Karpas-422 (cell line): ENCODE measurements at regions not wholly inside any gene's neighbourhood (a gene's known extent, or its start where the extent isn't known, plus 50 kb on each side); places are given as distances from the start of the nearest gene placed in this dataset.

ENCODE experiments used
- DNase-seq: peaks from one replicate; pipeline ENCODE4 v3.0.0-alpha.2; 2015
- H2AFZ ChIP-seq: fragments of 200-600 bp; sonication (generic); 2 replicates; pipeline ENCODE4 v1.6.1; 2014; ENCODE audit warnings: antibody characterized with exemption, low read length, mixed read lengths
- H3K27ac ChIP-seq: fragments of 200-600 bp; sonication (generic); 2 replicates; pipeline ENCODE4 v1.5.1; 2014; ENCODE audit warnings: mild to moderate bottlenecking, low read length, moderate library complexity
- H3K27me3 ChIP-seq: fragments of 200-600 bp; sonication (generic); 2 replicates; pipeline ENCODE4 v1.6.1; 2014; ENCODE audit warnings: low read length, mixed read lengths
- H3K36me3 ChIP-seq: fragments of 200-600 bp; sonication (generic); 2 replicates; pipeline ENCODE4 v1.6.1; 2014; ENCODE audit warnings: low read length, mixed read lengths; ENCODE audit not compliant: insufficient read depth
- H3K4me1 ChIP-seq: fragments of 200-600 bp; sonication (generic); 2 replicates; pipeline ENCODE4 v1.6.1; 2014; ENCODE audit warnings: mild to moderate bottlenecking, low read length, mixed read lengths
- H3K4me2 ChIP-seq: fragments of 200-600 bp; sonication (generic); 2 replicates; pipeline ENCODE4 v1.6.1; 2014; ENCODE audit warnings: low read length, low read depth, mild to moderate bottlenecking; ENCODE audit not compliant: poor library complexity, severe bottlenecking
- H3K4me3 ChIP-seq: fragments of 200-600 bp; sonication (generic); 2 replicates; pipeline ENCODE4 v1.5.1; 2014; ENCODE audit warnings: mild to moderate bottlenecking, antibody characterized with exemption, low read length, mixed read lengths
- H3K79me2 ChIP-seq: fragments of 200-600 bp; sonication (generic); 2 replicates; pipeline ENCODE4 v1.6.1; 2014; ENCODE audit warnings: mild to moderate bottlenecking, low read length, mixed read lengths
- H3K9ac ChIP-seq: fragments of 200-600 bp; sonication (generic); 2 replicates; pipeline ENCODE4 v1.6.0; 2014; ENCODE audit warnings: low read length
- H3K9me2 ChIP-seq: fragments of 200-600 bp; sonication (generic), shearing (Covaris generic); replicated peaks from 2 replicates; pipeline ENCODE4 v1.6.0; 2014; ENCODE audit warnings: mild to moderate bottlenecking, low read length, moderate library complexity; ENCODE audit not compliant: insufficient read depth
- H3K9me3 ChIP-seq: fragments of 300-700, 200-600 bp; sonication (generic); 2 replicates; pipeline ENCODE4 v1.6.1; 2014; ENCODE audit warnings: low read length, mixed read lengths
- H4K20me1 ChIP-seq: fragments of 200-600 bp; sonication (generic); 2 replicates; pipeline ENCODE4 v1.6.1; 2014; ENCODE audit warnings: mild to moderate bottlenecking, antibody characterized with exemption, low read length, low read depth; ENCODE audit not compliant: insufficient read depth

DNA sequence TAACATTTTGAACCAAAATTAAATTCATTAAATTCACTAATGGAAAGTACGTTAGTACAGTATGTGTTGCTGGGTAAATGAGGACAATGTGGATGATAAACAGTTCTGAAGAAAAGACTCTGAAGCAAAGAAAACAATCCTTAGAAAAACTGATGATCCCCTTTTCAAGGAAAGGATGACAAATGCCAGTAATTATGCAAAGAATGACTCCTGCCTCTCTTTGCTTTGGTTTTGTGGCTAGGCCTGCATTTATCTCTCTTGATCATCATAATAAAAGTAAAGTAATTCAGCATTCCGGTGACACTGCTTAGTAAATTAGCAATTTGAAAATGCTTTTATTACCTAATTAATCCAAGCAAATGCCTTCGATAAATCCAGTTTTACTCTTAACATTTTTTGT, 652.2 kb upstream of the DIPK2B start:
- Histone ChIP-seq H2AFZ (no peak overlapping the region), H3K9me3 (no peaks in the 10 kb centered on the region), H3K36me3 (no peaks in the 10 kb centered on the region), H3K9ac (no peak overlapping the region), H3K9me2 (no peaks in the 10 kb centered on the region), H3K79me2 (no peaks in the 10 kb centered on the region), H4K20me1 (no peaks in the 10 kb centered on the region), H3K4me3 (no peak overlapping the region), H3K27me3 (no peaks in the 10 kb centered on the region), H3K4me1 (no peaks in the 10 kb centered on the region), H3K4me2 (no peak overlapping the region), H3K27ac (no peak overlapping the region)
- no peak for DNase-seq

- no peaks in the 10 kb centered on the region for H3K79me2 ChIP-seq
- H3K9me2 ChIP-seq = no peaks in the 10 kb centered on the region
- H3K4me2 ChIP-seq = no peak overlapping the region
- H3K27me3 ChIP-seq = no peaks in the 10 kb centered on the region
- no peak overlapping the region for H2AFZ ChIP-seq
- H3K9ac ChIP-seq = no peak overlapping the region
- no peaks in the 10 kb centered on the region for H3K9me3 ChIP-seq
- H3K36me3 ChIP-seq = no peaks in the 10 kb centered on the region
- H3K4me1 ChIP-seq = no peaks in the 10 kb centered on the region
- H3K4me3 ChIP-seq = no peak overlapping the region
- no peaks in the 10 kb centered on the region for H4K20me1 ChIP-seq
- H3K27ac ChIP-seq = no peak overlapping the region
- no peak for DNase-seq
These were observed 650.8 kb upstream of the DIPK2B start for GRCh38 chrX:45851434-45851991.

DNA sequence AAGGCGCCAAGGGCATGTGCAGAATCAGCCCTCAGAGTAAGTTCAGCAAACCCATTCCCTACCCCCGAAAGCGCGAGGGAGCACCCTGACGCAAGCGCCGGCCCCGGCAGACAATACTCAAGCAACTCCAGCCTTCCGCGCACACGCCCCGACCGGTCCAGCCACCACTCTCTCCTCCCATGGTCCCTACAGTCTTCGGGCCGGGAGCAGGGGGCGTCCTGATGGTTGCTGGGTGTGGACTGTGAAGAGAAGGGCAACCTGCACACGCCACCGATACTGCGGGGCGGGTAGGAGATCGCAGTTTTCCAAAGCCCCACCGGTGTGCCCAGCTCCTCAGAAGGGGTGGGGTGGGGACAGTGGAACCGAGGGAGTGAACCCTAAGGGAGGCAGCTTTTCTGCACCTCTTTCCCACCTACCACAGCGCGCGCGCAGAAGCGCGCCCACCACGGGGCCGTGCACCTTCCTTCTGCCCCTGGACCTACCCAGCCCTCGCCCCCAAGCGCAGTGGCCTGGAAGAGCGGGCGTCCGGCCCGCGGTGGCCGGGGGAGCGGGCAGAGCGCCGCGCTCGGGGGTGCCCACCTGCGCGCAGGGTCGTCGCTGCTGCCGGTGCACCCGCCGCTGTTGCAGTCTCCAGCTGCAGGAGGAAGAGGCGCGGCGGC, 650.2 kb upstream of the DIPK2B start:
- Histone ChIP-seq H4K20me1 (no peaks in the 10 kb centered on the region), H3K27me3 (no peaks in the 10 kb centered on the region), H3K9me3 (no peaks in the 10 kb centered on the region), H3K9ac (no peak overlapping the region), H3K4me3 (no peak overlapping the region), H3K36me3 (no peaks in the 10 kb centered on the region), H2AFZ (no peak overlapping the region), H3K4me1 (no peaks in the 10 kb centered on the region), H3K9me2 (no peaks in the 10 kb centered on the region), H3K79me2 (no peaks in the 10 kb centered on the region), H3K4me2 (no peak overlapping the region), H3K27ac (no peak overlapping the region)
- DNase-seq = no peak

DNA sequence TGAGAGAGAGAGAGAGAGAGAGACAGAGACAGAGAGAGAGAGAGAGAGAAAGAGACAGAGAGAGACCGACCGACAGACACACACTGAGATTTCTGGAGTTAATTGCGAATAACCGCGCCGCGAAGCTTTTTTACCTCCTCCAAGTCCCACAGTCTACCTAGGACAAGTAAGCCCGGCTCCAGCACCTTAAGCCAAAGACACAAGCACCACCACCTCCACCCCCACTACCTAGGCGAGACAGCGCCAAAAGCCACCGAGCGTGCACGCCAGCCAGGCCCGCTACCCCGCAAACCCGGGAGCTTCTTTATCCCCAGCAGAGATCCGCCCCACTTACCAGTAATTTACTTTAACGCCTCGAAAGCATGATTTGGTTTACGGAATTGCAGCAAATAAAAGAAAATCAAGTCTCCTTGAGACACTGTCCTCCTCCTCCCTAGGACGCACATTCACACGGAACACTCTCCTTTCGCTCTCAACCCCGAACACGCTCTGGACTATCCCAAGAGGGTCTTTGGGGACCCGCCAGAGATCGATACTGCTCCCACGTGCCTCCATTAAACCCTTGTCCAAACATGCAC, 649.6 kb upstream of the DIPK2B start:
- no peak overlapping the region for H3K27ac ChIP-seq
- no peak overlapping the region for H3K4me2 ChIP-seq
- no peak for DNase-seq
- H3K4me1 ChIP-seq = no peaks in the 10 kb centered on the region
- H3K4me3 ChIP-seq = no peak overlapping the region
- no peaks in the 10 kb centered on the region for H4K20me1 ChIP-seq
- H3K79me2 ChIP-seq = no peaks in the 10 kb centered on the region
- H3K36me3 ChIP-seq = no peaks in the 10 kb centered on the region
- H2AFZ ChIP-seq = no peak overlapping the region
- H3K9me2 ChIP-seq = no peaks in the 10 kb centered on the region
- H3K9ac ChIP-seq = no peak overlapping the region
- H3K27me3 ChIP-seq = no peaks in the 10 kb centered on the region
- H3K9me3 ChIP-seq = no peaks in the 10 kb centered on the region

DNA sequence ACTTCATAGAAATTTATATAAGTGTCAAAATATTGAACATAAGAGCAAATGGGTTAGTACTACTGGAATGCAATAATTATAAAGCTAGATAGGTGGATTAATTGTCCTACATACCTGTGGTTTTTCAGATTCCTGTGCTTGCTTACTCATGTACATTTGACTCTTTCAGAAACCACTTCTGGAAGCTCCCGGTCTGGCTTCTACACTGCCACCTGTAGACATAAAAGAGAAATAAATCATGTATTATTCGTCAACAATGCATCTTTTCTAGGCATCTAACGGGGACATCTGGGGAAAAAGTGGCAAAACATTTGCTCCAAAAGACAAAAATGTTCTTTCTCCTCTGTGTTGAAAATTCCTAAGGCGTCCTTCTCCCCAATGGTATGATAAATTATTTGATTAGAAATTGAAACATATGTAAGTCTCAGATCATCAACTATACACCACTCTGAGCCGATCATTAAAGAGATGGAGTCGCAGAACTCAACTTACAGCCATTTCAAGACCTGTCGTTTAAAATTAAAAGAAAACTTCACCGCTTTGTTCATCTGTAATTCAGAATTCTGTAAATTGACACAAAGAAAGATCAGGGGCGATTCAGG, 648.7 kb upstream of the DIPK2B start:
- H3K27me3 ChIP-seq = no peaks in the 10 kb centered on the region
- no peak overlapping the region for H3K4me3 ChIP-seq
- H3K79me2 ChIP-seq = no peaks in the 10 kb centered on the region
- H3K9me2 ChIP-seq = no peaks in the 10 kb centered on the region
- no peak for DNase-seq
- no peak overlapping the region for H3K27ac ChIP-seq
- H3K4me2 ChIP-seq = no peak overlapping the region
- H3K9ac ChIP-seq = no peak overlapping the region
- H4K20me1 ChIP-seq = no peaks in the 10 kb centered on the region
- no peaks in the 10 kb centered on the region for H3K36me3 ChIP-seq
- no peaks in the 10 kb centered on the region for H3K4me1 ChIP-seq
- H3K9me3 ChIP-seq = no peaks in the 10 kb centered on the region
- no peak overlapping the region for H2AFZ ChIP-seq

- H3K36me3 ChIP-seq = no peaks in the 10 kb centered on the region
- H3K27me3 ChIP-seq = no peaks in the 10 kb centered on the region
- H4K20me1 ChIP-seq = no peaks in the 10 kb centered on the region
- no peak for DNase-seq
- no peak overlapping the region for H3K27ac ChIP-seq
- H3K4me3 ChIP-seq = no peak overlapping the region
- no peak overlapping the region for H2AFZ ChIP-seq
- H3K9me2 ChIP-seq = no peaks in the 10 kb centered on the region
- no peak overlapping the region for H3K4me2 ChIP-seq
- H3K4me1 ChIP-seq = no peaks in the 10 kb centered on the region
- H3K79me2 ChIP-seq = no peaks in the 10 kb centered on the region
- H3K9me3 ChIP-seq = no peaks in the 10 kb centered on the region
- no peak overlapping the region for H3K9ac ChIP-seq
These were observed 647.3 kb upstream of the DIPK2B start for GRCh38 chrX:45847961-45848360.

DNA sequence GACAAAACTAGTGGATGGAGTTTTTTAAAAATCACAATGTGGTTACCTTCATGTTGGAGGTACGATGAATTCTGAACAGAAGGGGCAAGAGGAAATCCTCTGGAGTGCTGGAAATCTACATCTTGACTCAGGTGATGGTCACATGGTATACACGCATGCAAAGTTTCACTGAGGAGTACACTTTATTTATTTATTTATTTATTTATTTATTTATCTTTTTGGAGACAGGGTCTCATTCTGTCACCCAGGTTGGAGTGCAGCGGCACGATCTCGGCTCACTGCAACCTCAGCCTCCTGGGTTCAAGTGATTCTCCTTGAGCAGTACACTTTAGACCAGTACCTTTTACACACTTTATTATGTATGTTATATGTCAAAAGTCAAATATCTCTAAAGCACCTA, 645.7 kb upstream of the DIPK2B start:
- H3K9ac ChIP-seq = no peak overlapping the region
- H3K4me1 ChIP-seq = no peaks in the 10 kb centered on the region
- H3K9me2 ChIP-seq = no peaks in the 10 kb centered on the region
- DNase-seq = no peak
- no peaks in the 10 kb centered on the region for H3K9me3 ChIP-seq
- no peaks in the 10 kb centered on the region for H4K20me1 ChIP-seq
- H3K27me3 ChIP-seq = no peaks in the 10 kb centered on the region
- no peak overlapping the region for H3K4me3 ChIP-seq
- H3K27ac ChIP-seq = no peak overlapping the region
- no peaks in the 10 kb centered on the region for H3K79me2 ChIP-seq
- no peak overlapping the region for H2AFZ ChIP-seq
- no peak overlapping the region for H3K4me2 ChIP-seq
- H3K36me3 ChIP-seq = no peaks in the 10 kb centered on the region

DNA sequence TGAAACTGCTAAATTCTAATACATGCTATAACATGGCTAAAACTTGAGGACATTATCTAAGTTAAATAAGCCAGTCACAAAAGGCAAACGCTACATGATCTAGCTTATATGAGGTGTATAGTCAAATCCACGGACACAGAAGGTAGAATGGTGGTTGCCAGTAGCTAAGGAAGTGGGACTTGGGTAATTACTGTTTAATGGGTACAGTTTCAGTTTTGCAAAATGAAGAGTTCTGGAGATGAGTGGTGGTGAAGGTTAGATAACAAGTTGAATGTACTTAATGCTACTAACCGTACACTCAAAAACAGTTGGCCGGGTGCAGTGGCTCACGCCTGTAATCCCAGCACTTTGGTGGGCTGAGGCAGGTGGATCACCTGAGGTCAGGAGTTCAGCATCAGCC, 644.5 kb upstream of the DIPK2B start:
- no peaks in the 10 kb centered on the region for H3K9me2 ChIP-seq
- no peak overlapping the region for H3K9ac ChIP-seq
- no peaks in the 10 kb centered on the region for H3K79me2 ChIP-seq
- no peaks in the 10 kb centered on the region for H3K36me3 ChIP-seq
- no peak overlapping the region for H3K27ac ChIP-seq
- H4K20me1 ChIP-seq = no peaks in the 10 kb centered on the region
- no peak overlapping the region for H3K4me2 ChIP-seq
- DNase-seq = no peak
- no peaks in the 10 kb centered on the region for H3K27me3 ChIP-seq
- no peaks in the 10 kb centered on the region for H3K4me1 ChIP-seq
- no peak overlapping the region for H3K4me3 ChIP-seq
- no peaks in the 10 kb centered on the region for H3K9me3 ChIP-seq
- H2AFZ ChIP-seq = no peak overlapping the region
